ENCODE measurements at regions not wholly inside any gene's neighbourhood (a gene's known extent, or its start where the extent isn't known, plus 50 kb on each side); places are given as distances from the start of the nearest gene placed in this dataset.

DNA sequence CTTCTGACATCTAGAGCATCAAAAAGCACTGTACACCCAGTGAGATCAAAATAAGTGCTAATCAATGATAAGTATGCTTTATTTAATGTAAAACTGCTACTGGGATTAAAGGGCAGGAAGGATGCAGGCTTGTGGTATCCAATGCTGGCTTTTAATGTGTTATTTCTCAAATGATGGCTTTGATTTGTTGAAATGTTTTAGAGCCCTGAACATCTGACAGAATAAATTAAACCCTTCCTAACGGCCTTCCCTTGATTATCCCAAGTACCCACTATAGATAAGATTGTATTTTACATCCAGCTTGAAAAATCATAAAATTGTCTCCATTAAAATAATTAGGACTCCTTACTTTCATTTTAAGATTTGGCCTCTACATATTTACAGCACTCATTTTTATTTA is 382.9 kb downstream of the HNRNPD start:
- DNase-seq: no peak

DNA sequence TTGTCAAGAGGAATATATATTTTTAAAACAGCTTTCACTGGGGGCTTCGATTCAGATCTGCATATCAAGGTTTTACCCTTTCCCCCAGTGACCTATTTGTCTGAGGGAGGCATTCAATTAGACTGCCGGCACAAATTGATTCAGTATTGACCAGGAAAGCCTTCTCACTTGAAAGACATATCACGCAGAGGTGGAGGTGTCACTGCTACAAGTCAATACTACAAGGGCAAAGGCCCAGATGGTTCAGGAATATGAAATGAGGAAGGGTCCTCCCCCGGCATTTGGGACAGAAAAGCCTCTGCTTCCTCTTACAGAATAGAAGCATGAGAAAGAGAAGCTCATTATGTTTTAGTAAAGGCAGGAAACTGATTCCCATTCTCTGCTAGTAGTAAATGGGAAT is 383.6 kb downstream of the HNRNPD start:
- DNase-seq: no peak

DNA sequence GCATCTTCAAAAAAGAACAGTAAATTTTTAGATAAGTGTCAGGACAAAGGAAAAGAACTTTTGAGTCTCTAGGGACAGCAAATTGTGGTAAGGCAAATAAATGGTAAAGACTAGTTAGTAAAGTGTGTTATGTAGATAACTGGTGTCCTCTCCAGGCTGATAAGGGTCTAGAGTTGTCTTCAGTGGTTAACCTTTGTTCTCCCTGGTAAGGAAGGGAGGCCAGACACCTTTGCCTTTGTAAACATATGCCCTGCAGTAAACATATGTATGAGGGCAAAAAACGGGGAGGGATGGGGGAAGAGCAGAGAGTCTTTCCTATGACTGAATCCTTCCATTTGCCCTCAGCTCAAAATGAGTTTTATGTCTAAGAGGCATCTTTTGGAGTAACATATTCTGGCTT is 384.6 kb downstream of the HNRNPD start:
- no peak for DNase-seq

DNA sequence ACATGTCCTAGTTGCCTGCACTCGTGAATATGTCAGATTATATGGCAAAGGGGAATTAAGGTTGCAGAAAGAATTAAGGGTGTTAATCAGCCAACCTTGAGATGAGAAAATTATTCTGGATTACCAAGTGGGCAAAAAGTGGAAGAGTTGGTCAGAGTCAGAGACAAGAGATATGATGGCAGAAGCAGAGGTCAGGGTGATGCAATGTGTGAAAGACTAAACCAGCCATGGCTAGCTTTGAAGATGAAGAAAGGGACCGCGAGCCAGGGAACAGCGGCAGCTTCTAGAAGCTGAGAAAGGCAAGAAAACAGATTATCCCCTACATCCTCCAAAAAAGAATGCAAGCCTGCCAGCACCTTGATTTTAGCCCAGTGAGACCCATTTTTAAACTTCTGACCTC is 385.6 kb downstream of the HNRNPD start:
- DNase-seq: no peak

DNA sequence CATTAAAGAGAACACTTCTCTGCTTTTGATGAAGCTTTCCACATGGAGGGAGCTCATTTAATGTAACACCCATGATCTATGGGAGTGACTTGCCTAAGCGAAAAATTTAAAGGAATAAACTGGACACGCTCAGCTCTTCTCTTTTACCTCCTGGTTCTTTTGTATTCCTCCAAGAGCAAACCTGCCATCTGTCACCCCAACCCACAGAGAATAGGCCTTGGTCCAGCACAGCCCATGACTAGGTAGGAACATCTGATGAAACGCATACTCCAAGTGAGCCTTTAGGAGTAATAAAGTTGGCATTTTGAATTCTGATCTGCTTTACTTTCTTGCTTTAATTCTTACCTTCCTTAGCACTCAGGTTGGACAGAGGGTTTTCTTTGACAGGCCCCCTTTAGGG is 389.0 kb downstream of the HNRNPD start:
- no peak for DNase-seq

DNA sequence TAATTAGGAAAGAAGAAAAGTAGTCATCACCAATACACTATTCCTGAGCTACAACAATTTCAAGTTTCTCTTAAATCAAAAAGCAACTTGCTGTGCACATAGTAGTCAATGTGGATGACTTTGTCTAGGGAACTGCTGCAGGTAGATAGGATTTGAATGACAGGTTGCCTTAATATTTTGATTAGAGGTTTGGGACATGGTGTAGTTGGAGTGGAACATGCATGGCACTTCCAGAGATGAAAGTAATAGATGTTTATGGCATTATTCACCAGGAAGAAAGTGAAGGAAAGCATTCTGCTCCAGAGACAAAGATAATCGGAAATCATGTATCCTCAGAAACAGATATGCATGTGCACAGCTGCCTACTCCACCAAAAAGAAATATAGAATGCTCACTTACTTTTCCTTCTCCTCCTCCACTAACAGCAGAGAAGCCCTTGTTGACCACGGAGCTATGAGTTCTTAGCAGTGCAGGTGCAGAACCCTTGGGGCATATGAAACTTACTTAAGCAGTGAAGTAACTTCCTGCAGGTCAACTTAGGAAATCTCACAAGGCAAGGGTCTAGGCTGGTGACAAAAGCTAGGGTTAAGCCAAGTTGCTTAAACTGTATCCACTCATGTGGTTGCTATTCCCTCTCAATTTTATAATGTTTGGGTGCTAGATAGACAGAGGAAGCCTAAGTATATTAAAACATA is 390.8 kb downstream of the HNRNPD start:
- no peak for DNase-seq

DNA sequence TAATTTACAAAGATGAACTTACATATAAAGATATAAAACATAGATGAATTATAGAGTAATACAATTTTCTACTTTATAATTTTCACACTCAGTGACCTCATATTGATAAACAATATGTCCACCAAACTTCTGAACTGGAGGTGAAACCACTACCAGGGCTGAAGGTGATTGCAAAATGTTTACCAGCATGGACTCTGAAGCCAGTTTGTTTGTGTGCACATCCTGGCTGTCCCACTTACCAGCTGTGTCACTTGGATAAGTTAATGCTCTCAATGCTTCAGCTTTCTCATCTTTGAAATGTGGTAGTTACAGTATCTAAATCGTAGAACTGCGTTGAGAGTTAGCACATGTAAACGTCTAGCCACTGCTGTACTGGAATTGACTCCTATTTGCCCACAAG is 392.6 kb downstream of the HNRNPD start:
- DNase-seq: no peak

DNA sequence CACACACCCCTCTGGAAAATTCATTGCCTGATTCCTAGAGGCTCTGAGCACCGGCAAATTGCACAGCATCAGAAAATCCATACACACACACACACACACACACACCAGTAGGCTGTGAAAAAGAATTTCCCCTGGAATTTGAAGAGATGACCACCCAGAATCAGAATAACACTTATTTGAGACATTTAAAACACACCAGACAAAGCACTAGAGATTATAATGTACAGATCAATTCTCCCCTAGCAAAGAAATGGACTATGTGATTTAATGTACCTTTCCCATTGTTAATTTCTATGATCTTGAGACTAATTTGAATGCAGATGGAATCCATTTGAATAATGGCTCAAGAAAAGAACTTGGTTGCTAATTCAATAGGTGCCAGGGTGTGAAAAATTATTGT is 399.3 kb downstream of the HNRNPD start:
- DNase-seq: no peak

DNA sequence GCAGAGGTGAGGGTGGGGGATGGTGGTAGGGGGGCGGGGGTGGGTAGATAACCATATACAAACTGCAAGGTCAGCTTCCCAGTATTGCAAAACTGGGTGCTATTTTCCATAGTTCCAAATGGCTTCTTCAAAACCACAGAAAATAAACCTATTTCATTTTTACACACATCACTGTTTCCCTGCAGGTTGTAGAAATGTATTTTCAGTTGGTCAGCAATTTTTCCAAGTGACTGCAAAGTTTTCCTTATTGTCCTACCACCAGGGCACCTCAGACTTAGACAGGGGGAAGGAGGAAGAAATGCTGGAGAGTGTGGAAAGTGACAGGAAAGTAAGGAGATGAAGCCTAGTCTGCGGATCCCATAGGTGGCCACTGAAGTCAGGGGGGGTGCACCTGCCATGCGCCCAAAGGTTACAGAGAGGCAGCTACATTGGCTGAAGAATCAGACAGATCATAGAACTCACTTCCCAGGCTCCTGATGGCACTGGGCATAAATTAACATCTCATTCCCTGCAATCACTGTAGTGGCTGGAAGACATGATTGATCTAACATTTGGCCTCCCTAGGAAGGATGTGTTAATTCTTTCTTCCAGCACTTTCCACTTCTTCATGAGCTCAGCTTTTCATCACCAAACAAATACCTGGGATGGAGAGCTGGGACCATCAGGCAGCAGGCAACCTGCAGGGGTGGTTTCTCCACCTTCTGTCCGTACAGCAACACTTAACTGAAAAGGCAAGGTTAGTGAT is 402.0 kb downstream of the HNRNPD start:
- DNase-seq: no peak

DNA sequence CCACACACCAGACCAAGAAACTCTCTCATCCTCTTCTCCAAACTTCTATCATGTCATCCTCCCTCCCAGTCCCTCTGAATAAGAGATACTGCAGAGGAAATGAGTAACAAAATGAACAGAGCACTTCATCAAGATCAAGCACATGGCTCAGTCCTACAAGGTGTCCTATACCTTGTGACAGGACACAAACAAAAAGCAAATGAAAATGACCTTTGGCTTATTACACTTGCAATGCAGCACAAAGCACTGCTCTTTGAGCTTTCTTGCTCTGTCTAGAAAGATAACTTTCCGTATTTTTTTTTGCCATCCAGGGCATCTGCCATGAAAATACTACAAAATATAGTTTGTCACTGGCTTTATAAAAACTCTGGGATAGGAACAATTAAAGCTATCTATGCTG is 402.7 kb downstream of the HNRNPD start:
- DNase-seq: no peak

DNA sequence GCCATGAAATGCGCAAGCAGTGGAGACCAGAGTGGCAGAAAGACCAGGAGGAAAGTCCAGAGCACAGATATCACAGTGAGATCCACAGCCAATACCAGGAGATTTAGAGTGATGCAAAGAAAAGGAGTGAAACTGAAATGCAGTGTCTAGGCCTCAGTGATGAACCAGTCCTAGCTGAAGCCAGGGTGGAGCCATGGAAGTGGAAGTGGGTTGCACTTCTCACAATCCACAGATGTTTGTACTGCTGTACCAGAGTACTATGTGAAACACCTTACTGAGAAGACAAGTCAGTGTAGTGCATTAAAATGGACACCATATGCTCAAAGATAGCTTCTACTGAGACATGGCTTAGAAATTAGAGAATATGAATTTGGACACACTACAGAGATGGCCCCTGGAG is 403.3 kb downstream of the HNRNPD start:
- no peak for DNase-seq

DNA sequence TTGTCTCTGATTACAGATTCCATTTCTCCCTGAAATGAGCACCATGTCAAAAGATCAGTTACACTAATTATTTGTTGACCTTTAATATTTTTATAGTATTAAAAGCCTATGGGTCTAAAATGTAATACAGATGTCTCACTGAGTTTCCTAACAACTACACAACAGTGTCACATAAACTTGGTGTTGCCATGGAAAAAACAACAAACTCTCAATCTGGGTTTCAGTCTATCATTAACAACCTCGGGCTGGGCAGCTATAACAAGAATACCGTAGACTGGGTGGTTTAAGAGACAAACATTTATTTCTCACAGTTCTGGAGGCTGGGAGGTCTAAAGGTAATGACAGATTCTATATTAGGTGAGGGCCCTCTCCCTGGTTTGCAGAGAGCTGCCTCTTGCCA is 407.1 kb downstream of the HNRNPD start:
- no peak for DNase-seq

DNA sequence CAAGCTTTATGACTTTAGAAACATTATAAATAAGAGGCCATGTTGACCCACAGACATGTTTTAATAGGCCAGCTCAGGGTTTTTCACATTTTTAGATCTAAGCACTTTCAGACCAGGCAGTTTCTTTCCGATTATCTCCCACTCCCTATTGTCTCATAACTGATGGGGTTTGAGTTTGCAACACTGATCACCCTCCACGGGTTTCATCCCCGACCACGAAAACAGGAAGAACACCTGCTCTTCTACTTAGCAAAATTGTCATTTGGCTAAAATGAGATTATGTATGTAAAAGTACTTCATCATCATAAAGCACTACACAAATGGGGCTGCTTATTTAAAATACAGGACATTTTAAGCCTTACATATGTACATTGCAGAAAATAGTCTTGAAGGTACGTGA is 407.9 kb downstream of the HNRNPD start:
- DNase-seq: no peak

DNA sequence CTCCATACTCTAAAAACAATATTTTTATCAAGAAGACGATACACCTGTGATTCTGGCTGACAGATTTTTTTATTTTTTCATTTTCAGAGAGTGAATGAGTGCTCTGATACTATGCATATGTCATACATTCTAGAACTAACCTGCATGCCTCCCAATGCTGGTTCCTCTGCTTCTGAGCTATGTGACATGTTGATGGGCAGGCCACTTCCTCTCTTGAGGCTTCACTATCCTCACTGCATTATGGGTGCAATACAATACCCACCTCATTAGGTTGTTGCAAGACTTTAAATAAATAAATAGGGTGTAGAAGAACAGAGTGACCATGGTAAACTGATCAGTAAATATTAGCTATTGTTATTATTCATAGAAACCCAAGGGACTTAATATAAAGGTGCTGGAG is 408.3 kb downstream of the HNRNPD start:
- DNase-seq: no peak

DNA sequence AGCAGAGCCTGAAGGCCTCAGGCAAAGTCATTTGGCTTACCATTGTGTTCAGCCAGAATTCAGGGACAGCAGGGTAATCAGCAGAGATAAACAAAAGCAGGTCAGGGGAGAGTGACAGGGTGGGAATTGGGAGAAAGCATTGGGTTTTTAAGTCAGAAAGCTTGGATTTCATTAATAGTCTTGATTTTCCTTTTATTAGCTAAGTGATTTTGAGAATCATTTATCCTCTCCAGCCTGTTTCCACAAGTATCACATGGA is 410.1 kb downstream of the HNRNPD start:
- no peak for DNase-seq

DNA sequence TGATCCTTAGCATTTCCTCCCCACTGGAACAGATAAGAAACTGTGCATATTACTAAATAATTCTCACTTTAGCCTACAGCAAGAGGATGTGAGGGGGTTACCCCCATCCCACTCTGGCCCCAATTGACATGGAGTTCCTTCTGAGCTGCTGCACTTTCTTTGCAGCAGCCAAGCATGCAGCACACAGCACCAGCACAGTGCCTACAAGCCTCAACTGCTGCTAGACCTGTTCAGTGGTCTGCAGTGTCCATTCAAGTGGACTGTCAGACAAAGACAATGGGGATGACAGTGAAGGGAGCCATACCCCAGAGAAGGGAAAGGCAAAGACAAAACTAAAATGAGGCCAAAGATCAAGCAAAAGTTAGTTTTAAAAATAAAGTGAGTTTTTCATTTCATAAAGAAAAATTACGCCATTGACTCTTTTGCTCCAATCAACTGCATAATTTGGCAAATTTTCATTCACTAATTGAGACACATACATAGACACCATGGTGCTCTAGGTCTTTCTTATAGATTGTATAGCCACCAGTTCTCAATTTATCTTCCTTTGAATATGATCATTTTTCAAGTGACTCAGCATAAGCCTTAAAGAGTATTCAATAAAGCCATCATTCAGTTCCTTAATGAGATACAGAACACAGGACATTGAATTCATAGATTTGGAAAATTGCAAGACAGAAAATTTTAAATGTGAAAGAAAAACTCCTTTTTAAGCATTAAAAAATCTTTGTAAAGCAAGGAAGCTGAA is 410.6 kb downstream of the HNRNPD start:
- DNase-seq: no peak

DNA sequence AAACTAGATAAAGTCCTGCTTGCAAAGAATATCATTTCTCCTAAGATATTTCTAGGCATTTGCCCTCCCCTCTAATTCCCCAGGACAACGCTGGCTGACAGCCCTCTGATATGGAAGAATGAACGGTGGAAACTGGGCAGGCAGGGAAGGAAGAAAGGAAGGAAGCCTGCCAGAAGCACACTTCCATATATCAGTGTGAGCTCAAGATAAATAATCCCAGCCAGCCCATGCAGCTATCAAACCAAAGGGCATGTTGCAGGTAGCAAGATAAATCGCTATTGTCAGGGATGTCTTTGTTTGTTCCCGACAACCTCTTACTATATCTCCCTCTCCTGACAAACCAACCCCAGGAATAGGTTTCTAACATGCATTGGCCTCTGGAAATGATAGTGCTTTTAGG is 412.8 kb downstream of the HNRNPD start:
- DNase-seq: no peak

DNA sequence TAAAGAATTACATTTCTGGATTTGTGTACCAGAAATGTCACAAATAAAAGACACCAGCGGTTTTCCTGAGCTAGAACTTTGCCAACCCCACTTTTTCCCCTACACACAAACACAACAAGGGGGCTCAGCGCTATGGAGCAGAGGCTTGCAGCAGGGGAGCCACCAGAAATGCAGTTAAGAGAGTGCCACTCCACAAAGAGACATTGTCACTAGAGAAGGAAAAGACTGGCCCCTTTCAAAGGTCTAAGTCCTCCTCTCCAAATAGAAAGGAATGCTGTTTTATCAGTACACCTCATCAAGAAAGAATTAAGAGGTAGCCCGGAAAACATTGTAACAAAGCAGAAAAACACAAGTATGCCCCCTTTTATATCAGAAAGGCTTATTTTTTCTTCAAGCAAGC is 419.5 kb downstream of the HNRNPD start:
- no peak for DNase-seq

DNA sequence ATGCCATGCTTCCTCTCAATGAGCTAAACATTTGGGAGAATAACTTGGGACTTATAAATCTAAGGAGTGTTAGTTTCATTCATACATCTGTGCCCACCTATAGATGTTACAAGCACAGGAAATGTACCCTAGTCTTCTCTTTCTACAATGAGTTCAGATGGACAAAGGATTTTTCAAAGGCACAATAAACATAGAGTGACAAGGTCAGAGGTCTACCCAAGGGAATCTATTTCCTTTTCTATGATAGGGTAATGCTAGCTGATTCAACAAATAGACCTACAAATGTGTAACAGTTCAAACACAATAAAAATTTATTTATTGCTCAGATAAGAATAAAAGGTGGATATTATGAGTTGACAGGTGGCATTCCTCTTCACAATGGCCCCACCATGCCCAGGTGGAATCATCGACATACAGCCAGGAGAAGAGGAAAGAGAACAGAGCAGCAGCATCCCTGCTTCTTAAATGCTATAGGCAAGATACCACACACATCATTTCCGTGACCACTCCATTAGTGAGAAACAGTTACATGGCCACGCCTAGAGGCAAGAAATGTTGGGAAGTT is 421.8 kb downstream of the HNRNPD start:
- DNase-seq: no peak

DNA sequence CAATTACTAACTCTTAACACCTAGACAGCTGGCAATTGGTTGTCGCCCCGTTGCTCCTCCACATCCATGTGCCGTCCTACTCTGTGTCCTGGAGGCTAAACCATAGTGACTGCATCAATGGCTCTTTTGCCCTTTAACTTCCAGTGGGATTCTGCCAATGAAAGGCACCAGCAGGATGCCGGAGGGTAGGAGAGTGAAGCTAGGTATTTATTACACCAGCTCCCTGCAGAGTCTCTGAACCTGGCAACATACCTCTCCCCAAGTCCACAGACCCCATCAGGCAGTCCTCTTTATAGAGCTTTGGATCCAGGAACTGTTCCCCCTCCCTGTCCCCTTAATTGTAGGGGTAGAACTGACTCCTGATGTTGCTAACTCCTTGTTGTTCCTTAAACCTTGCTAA is 426.8 kb downstream of the HNRNPD start:
- no peak for DNase-seq

DNA sequence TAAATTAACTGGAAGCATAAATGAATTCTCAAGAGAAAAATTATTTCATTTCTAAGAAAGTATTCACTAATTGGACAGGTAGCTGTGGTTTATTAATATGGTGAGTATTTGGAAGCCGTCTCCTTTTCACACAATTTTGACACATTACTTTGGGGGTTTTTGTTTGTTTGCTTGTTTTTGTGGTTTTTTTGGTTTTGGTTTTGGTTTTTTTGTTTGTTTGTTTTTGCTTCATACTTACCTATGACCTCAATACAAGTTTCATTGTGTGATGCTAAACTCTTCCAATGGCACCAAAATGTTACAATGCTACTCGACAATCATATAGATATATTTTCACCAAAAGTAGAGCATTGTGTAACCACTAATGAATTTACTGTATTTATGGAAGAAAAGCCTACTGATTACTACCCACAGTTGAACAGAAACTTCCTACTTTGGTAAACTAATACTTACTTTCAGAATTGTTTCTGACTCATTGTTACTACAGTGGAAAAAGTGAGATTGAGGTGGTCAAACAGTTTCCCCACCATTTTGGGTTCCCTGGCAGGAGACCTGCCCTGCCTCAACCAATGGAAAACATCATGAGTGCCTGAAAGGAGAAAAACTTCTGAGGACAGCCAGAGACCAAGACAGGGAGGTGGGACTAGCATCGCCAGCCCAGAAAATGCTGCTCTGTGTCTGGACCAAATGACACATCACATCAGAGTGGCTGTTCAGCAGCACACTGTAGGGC is 443.1 kb downstream of the HNRNPD start:
- DNase-seq: peak; percentile 5

DNA sequence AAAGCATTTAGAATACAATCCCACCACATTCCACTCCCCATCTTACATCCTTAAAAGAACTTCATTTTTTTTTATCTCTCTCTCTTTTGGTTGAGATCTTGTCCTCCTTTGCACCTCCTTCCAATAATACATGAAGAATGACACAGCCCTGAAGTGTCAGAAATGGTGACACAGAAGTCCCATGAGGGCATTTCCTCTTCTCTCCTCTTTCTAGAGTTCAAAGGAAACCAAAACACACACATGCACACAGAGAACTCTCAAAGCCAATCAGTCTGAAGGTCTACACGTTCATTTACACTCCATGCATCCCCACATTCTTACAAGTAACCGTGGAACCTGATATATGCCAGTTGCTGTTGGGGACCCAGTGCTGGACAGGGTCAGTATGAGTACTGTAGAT is 450.7 kb downstream of the HNRNPD start:
- no peak for DNase-seq

DNA sequence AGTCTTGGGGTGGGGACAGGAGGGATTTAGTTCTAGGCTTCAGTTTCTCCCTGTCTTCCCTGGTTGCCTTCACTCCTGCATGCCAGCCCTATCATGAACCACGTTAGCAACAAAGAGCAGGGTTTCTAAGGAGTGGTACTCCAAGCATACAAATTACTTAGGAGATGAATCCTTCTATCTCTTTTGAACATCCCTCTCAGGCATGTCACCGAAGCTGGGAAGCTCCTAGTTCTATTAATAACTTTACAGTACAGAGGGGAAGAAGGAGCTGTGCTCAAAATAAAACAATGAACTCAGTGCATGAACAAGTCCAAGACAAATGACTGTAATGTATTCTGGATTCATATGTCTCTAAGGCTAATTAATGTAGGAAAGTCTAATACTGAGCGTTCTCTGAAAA is 450.6 kb upstream of the RASGEF1B start:
- DNase-seq: no peak
